GM19455 (cell line): ENCODE measurements at regions not wholly inside any gene's neighbourhood (a gene's known extent, or its start where the extent isn't known, plus 50 kb on each side); places are given as distances from the start of the nearest gene placed in this dataset.

Experiments
- ATAC-seq: cut with Tn5 transposase; IDR thresholded peaks from one replicate; pipeline ENCODE4 v1.9.1; 2021; ENCODE audit not compliant: unreplicated experiment

DNA sequence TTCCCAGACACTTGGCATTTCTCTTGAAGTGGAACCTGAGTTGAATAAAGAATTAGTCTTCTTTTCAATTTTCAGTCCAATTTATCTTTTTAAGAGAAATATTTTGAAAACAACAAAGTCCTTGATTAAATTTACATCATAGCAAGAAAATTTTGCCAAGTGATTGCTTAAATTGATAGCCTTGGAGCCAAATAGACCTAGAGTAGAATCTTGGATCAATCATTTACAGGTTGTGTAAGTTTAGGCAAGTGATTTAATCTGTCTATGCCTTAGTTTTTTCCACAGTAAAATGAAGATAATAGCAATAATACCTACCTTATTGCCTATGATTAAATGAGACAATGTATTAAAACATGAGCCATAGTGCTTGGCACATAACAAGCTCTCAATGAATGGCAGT, 113.9 kb downstream of the LHX9 start:
- no peak for ATAC-seq

- no peak for ATAC-seq
These were observed 115.5 kb downstream of the LHX9 start for GRCh38 chr1:198032668-198033067.

DNA sequence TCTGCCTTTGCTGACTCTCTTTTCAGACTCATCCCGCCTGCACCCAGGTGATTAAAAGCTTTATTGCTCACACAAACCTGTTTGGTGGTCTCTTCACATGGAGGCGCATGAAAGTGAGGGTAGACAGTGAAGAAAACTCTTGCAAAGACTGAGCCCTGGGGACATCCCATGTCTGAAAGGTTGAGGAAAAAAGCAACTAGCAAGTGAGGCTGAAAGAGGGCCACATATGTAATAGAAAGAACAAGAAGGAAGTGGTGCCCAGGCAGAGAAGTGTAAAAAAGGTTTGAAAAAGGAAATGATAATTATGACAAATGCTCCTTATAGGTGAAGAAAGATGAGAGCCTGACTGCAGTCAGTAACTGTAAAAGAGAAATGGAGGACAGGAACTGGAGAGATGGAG, 115.9 kb upstream of the NEK7 start:
- no peak for ATAC-seq

DNA sequence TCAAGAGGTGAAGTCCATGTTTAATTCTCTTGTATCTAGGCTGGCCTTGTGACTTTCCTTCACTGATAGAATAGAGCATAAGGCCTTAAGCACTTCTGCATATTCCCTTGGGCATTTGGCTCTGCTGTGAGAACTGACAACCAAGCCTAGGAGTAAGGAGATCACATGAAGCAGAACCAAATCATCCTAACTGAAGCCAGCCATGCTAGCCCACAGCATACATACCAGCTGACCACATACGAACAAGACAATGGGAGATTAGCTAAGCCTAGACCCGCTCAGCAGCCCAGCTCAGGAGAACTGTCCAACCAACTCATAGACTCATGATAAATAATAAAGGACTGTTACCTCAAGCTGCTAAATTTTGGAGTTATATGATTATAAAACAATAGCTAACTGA, 114.6 kb upstream of the NEK7 start:
- no peak for ATAC-seq

- no peak for ATAC-seq
These were observed 108.9 kb upstream of the NEK7 start for GRCh38 chr1:198047913-198048312.

GRCh38 chr1:198054510-198054909, 102.3 kb upstream of the NEK7 start:
- no peak for ATAC-seq

DNA sequence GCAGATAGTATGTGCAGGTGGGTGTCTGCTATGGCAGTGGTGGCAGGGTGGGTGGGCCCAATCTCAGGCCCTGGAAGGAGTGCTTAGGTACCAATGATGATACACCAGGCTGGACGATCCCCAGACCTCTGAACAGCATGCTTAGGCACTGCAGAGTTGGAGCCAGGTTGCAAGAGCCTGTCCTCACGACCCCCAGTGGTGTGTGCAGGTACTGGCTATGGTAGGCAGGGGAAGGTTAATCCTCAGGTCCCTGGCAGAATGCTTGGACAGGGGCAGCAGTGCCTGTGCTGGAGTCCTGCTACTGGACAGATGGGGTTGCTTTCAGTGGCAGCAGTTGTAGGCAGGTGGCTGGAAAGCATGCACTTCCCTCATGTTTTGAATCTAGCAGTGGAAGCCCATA, 100.5 kb upstream of the NEK7 start:
- peak; percentile 51 for ATAC-seq

DNA sequence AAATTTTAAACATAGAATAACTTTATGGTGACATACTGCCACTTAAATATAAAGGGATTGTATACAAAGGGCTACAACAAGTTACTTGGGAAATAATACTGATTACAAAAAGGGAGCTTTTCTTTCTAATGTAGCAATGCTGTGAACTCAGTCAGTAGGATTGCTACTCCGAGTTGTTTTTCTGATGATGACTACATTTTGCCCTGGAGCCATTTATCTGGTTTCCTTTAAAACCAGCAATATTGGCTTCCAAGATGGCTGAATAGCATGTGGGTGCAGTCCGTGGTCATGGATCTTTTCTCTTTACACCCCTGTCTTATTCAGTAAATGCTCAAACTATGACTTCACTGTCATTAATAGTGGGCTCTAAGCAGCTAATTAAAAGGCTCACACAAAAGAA, 92.6 kb upstream of the NEK7 start:
- no peak for ATAC-seq

GRCh38 chr1:198068285-198068684, 88.5 kb upstream of the NEK7 start:
- ATAC-seq: no peak

DNA sequence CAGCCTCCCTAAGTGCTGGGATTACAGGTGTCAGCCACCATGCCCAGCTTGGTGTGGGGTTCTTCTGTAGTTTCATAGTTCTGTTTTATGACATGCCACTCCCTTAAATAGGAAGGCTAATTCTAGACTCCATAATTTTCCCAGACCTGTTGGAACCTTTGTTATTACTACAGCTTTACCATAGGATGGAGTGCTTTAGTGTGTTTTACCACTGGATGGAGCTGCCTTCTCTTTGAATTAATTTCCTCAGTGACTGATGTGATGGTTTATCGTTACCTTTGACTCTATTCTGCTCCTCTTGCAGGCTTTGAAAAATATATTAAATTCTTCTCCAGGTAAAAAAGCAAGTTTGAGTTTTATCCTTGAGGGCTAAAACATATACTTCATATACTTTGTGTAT, 84.6 kb upstream of the NEK7 start:
- no peak for ATAC-seq

DNA sequence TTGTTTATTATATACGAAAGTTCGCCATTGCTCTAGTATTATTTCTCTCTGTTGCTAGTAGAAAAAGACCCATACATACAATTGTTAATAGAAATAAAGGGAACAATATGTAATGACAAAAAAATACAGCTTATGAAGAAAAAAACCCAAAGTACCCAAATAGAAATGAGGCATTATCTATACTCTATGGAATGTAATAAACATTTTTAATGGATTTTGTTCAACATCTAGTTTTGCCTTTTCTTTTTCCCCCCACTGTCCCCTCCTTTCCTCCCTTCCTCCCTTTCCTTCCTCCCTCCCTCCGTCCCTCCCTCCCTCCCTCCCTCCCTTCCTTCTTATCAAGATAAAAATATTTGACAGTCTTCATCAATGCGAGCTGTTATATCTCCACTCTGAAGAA, 81.5 kb upstream of the NEK7 start:
- ATAC-seq: no peak

DNA sequence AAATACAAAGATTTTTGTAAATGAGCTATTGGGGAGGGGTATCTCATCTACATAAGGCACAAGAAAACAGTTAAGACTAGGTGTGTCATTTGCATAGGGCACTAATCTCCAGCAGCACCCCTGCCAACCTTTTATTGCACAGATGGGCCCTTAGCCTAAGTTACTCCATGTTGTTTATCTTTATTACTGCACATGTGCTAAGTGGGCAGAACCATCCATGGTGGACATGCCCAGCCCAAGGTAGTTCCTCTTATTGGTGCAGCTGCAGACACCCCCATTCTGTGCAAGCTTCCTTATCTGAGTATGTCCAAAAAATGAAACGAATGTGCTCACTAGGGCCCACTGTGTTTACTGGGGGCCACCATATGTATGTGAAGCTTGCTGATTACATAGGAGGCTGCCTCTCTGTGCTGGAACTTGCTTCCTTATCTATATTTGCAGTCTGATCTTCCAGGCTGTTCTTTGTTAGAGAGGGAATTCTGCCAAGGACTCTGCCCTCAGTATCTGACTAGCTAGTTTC, 77.3 kb upstream of the NEK7 start:
- no peak for ATAC-seq

DNA sequence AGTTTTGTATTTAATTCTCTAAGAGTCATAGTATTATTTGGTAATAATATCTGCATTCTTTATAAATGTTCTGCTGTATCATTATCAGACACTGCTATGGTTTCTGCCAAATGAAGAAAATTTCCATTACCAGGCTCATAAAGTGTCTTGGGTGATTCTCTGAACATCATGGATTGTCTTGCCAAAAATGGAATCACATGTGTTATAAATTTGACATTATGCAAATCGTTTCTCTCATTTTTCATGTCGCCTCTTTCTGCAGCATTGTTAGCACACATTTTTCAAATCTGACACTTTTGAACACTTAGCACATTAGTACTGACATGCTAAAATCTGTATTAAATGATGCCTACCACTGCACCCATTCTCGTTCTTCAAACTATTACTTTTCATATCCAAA, 74.2 kb upstream of the NEK7 start:
- ATAC-seq: no peak

- ATAC-seq: no peak
These were observed 73.2 kb upstream of the NEK7 start for GRCh38 chr1:198083549-198083948.

DNA sequence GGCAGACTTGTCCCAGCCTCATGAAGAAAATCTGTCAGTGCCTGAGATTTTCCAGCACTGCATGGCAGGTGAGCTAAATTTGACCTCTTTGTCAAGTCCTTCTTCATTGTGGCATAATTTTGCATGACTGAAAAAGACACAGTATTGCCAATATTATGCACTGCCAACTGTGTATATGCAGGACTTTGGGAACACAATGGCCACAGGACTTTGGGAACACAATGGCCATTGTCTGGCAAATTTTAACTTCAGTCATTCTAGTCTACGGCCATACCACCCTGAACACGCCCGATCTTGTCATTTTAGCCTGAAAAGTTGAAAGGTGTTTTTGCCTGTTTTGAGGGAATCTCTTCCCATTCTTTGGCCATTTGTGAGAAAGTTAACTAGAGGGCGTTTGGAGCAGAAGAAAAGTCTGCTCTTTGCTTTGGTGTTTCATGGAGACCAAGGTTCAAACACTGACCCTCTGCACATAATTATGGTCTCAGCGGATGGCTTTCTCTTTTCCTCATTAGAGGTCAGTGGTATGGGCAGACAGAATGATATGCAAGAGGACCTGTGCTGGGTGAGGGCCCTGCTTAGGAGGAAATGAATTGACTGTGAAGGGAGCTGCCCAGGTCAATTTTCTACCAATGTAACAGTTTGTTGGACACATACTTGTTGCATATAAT, 72.4 kb upstream of the NEK7 start:
- no peak for ATAC-seq

DNA sequence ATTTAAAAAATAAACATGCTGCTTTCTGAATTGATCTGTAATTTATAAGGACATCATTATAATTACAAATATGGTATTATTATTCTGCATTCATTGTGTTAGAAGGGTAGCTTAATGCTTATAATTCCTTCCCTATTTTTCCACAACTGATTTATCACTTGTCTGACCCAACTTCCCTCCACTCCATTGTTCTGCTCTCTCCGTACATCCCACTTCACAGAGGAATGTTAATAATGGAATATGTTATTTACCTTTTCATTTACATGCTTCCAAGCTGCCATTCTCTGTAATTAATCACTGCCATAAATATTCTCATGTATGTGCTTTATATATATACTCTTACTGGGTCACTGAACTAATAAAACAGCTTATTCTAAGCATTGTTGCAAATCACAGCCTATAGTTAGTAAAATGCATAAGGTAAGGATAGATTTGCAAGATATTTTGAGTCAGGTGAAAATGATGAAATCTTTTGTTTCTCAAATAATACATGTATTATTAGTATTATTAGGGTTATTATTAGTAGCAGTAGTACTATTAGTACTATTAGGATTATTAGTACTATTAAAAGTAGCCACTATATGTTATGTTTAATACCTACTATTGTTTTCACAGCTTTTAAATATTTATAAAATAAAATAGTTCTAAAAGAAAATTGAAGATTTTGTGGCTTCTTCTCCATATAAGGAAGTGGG, 70.6 kb upstream of the NEK7 start:
- no peak for ATAC-seq

GRCh38 chr1:198087831-198088230, 69.0 kb upstream of the NEK7 start:
- ATAC-seq: no peak

- no peak for ATAC-seq
These were observed 68.3 kb upstream of the NEK7 start for GRCh38 chr1:198088360-198089071.

- ATAC-seq: no peak
These were observed 60.4 kb upstream of the NEK7 start for GRCh38 chr1:198096390-198096789.

GRCh38 chr1:198099755-198100154, 57.0 kb upstream of the NEK7 start:
- no peak for ATAC-seq

GRCh38 chr1:198101716-198102453, 54.9 kb upstream of the NEK7 start:
- no peak for ATAC-seq
